KMS-11 (cell line): ENCODE measurements at regions not wholly inside any gene's neighbourhood (a gene's known extent, or its start where the extent isn't known, plus 50 kb on each side); places are given as distances from the start of the nearest gene placed in this dataset.

Source experiments
- H2AFZ ChIP-seq: fragments of 200-600 bp; sonication (generic); 2 replicates; pipeline ENCODE4 v1.6.1; 2016; ENCODE audit warnings: antibody characterized with exemption, mixed run types, low read depth
- H3K27ac ChIP-seq: fragments of 200-600 bp; sonication (generic); 2 replicates; pipeline ENCODE4 v1.6.1; 2016; ENCODE audit warnings: mild to moderate bottlenecking, mixed run types
- H3K27me3 ChIP-seq: fragments of 200-600 bp; sonication (generic); 2 replicates; pipeline ENCODE4 v1.6.1; 2017; ENCODE audit warnings: mild to moderate bottlenecking, low read depth, mixed run types, moderate library complexity; ENCODE audit not compliant: insufficient read depth
- H3K36me3 ChIP-seq: fragments of 200-600 bp; sonication (generic); 2 replicates; pipeline ENCODE4 v1.6.1; 2017; ENCODE audit warnings: mild to moderate bottlenecking, mixed run types; ENCODE audit not compliant: insufficient read depth
- H3K4me1 ChIP-seq: fragments of 200-600 bp; sonication (generic); 2 replicates; pipeline ENCODE4 v1.6.1; 2016; ENCODE audit warnings: mild to moderate bottlenecking, low read depth, mixed run types; ENCODE audit not compliant: poor library complexity, severe bottlenecking
- H3K4me2 ChIP-seq: fragments of 200-600 bp; sonication (generic); 2 replicates; pipeline ENCODE4 v1.7.0; 2016; ENCODE audit warnings: mild to moderate bottlenecking, mixed run types
- H3K4me3 ChIP-seq: fragments of 200-600 bp; sonication (generic); IDR thresholded peaks from 2 replicates; pipeline ENCODE4 v1.6.1; 2017; ENCODE audit warnings: low read depth, low read length, mixed read lengths; ENCODE audit not compliant: insufficient read depth
- H3K79me2 ChIP-seq: fragments of 200-600 bp; sonication (generic); 2 replicates; pipeline ENCODE4 v1.6.1; 2016; ENCODE audit warnings: low read depth, mixed run types; ENCODE audit not compliant: insufficient read depth
- H3K9ac ChIP-seq: fragments of 200-600 bp; sonication (generic); 2 replicates; pipeline ENCODE4 v1.6.1; 2016; ENCODE audit warnings: mild to moderate bottlenecking, mixed run types
- H4K20me1 ChIP-seq: fragments of 200-600 bp; sonication (generic); 2 replicates; pipeline ENCODE4 v1.6.1; 2016; ENCODE audit warnings: mild to moderate bottlenecking, mixed run types; ENCODE audit not compliant: insufficient read depth
- CTCF ChIP-seq: fragments of 200-600 bp; sonication (generic); conservative IDR thresholded peaks from 2 replicates; pipeline ENCODE4 v1.6.1; 2017; ENCODE audit warnings: low read depth, mild to moderate bottlenecking, antibody characterized with exemption, low read length, moderate library complexity, mixed read lengths

- Histone ChIP-seq H3K27ac (no peak overlapping the region), H3K4me2 (no peak overlapping the region), H4K20me1 (no peaks in the 10 kb centered on the region), H3K4me1 (peaks cover 4% of the 10 kb centered on the region), H3K4me3 (no peak overlapping the region), H3K9ac (no peak overlapping the region), H3K27me3 (no peaks in the 10 kb centered on the region), H2AFZ (no peak overlapping the region), H3K36me3 (no peaks in the 10 kb centered on the region), H3K79me2 (no peaks in the 10 kb centered on the region)
- TF ChIP-seq CTCF, result no peak
Observed at GRCh38 chr5:12730354-12730753, 826.1 kb upstream of the CTNND2 start.

- H3K9ac ChIP-seq, result no peak overlapping the region
- H3K36me3 ChIP-seq, result no peaks in the 10 kb centered on the region
- H4K20me1 ChIP-seq, result no peaks in the 10 kb centered on the region
- H3K4me1 ChIP-seq, result no peaks in the 10 kb centered on the region
- H2AFZ ChIP-seq, result no peak overlapping the region
- H3K27me3 ChIP-seq, result no peaks in the 10 kb centered on the region
- H3K4me3 ChIP-seq, result no peak overlapping the region
- no peak overlapping the region for H3K27ac ChIP-seq
- TF ChIP-seq CTCF, result no peak
- H3K79me2 ChIP-seq, result no peaks in the 10 kb centered on the region
- H3K4me2 ChIP-seq, result no peak overlapping the region
Observed at GRCh38 chr5:12716664-12717063, 812.4 kb upstream of the CTNND2 start.

GRCh38 chr5:12707560-12707959 lies 803.3 kb upstream of the CTNND2 start:
- Histone ChIP-seq H3K9ac (no peak overlapping the region), H3K4me3 (no peak overlapping the region), H3K27ac (no peak overlapping the region), H3K36me3 (no peaks in the 10 kb centered on the region), H3K4me2 (no peak overlapping the region), H3K27me3 (no peaks in the 10 kb centered on the region), H3K79me2 (no peaks in the 10 kb centered on the region), H4K20me1 (no peaks in the 10 kb centered on the region), H3K4me1 (no peaks in the 10 kb centered on the region), H2AFZ (no peak overlapping the region)
- TF ChIP-seq CTCF, result no peak

GRCh38 chr5:12704955-12705354 lies 800.7 kb upstream of the CTNND2 start:
- 0 out of 2 replicates have a peak, but pooled peaks have one; percentile 17 for TF ChIP-seq CTCF
- H3K4me3 ChIP-seq, result no peak overlapping the region
- no peak overlapping the region for H3K9ac ChIP-seq
- no peaks in the 10 kb centered on the region for H3K27me3 ChIP-seq
- H3K27ac ChIP-seq, result no peak overlapping the region
- no peaks in the 10 kb centered on the region for H3K79me2 ChIP-seq
- H4K20me1 ChIP-seq, result no peaks in the 10 kb centered on the region
- H3K4me2 ChIP-seq, result no peak overlapping the region
- no peaks in the 10 kb centered on the region for H3K36me3 ChIP-seq
- no peaks in the 10 kb centered on the region for H3K4me1 ChIP-seq
- H2AFZ ChIP-seq, result no peak overlapping the region
